K562 (cell line): ENCODE measurements at regions not wholly inside any gene's neighbourhood (a gene's known extent, or its start where the extent isn't known, plus 50 kb on each side); places are given as distances from the start of the nearest gene placed in this dataset.

Experiments used
- ATAC-seq: fragments of 200-7000 bp; cut with Tn5 transposase; 3 replicates; pipeline ENCODE4 v1.9.1; 2020; ENCODE audit warnings: moderate library complexity
- BruUV-seq: library from RNA; stranded (reverse); fragments of 400-500 nt; replicated peaks from 2 replicates; lab custom pipeline; 2021; lab: Mats Ljungman, UMichigan
- CTCF ChIA-PET: fragments of 300-600 bp; formaldehyde crosslinking; extraction: SDS; loops from one replicate; lab custom pipeline; 2021; ENCODE audit warnings: low intra/inter-chr PET ratio; lab: Yijun Ruan, JAX
- POLR2A ChIA-PET: fragments of 300-600, 350-650 bp; sonication (Branson Sonifier 250); formaldehyde crosslinking; extraction: SDS; loops from one replicate; lab custom pipeline; 2021; ENCODE audit warnings: antibody characterized with exemption, inconsistent platforms; lab: Yijun Ruan, JAX
- DNase-seq, 4 experiments: peaks; one replicate each; pipeline versions ENCODE4 v3.0.0 to v3.0.0-alpha.2; 2011 to 2018; ENCODE audit warnings: low spot score in 3 of 4, mixed read lengths in 3 of 4; ENCODE audit errors: extremely low read depth in 1 of 4
- FAIRE-seq: peaks from 2 replicates; lab custom pipeline; 2011; peaks lifted over from hg19 to GRCh38; lab: Jason Lieb, UNC
- H2AFZ ChIP-seq: 2 replicates; pipeline ENCODE4 v1.6.0; 2011; ENCODE audit warnings: low read depth, low read length, control low read depth, inconsistent platforms
- H3K27ac ChIP-seq: fragments of 200-600 bp; 3 replicates; pipeline ENCODE4 v1.8.0; 2011; ENCODE audit warnings: low read depth, mild to moderate bottlenecking, control low read depth, inconsistent platforms, low read length, moderate library complexity, mixed read lengths; ENCODE audit errors: extremely low read depth
- H3K27me3 ChIP-seq, 2 experiments: fragments of 300-600 bp in 1 of 2; 2 replicates in 1 of 2; 3 replicates in 1 of 2; pipeline versions ENCODE4 v1.6.0 to v1.8.0; 2011; ENCODE audit warnings: inconsistent platforms in 2 of 2, low read length in 2 of 2, mild to moderate bottlenecking in 1 of 2, mixed read lengths in 1 of 2, moderate library complexity in 1 of 2; ENCODE audit not compliant: control insufficient read depth in 2 of 2, insufficient read depth in 2 of 2
- H3K36me3 ChIP-seq: fragments of 300-600 bp; 3 replicates; pipeline ENCODE4 v1.8.0; 2011; ENCODE audit warnings: mild to moderate bottlenecking, low read length, inconsistent platforms; ENCODE audit not compliant: control insufficient read depth, insufficient read depth
- H3K4me1 ChIP-seq, 2 experiments: fragments of 200-600 bp in 1 of 2; replicated peaks in 1 of 2; 2 replicates in 1 of 2; 3 replicates in 1 of 2; pipeline versions ENCODE4 v1.5.1 to v1.8.0; 2011; ENCODE audit warnings: inconsistent platforms in 2 of 2, low read length in 2 of 2, mild to moderate bottlenecking in 1 of 2, mixed read lengths in 1 of 2, moderate library complexity in 1 of 2; ENCODE audit not compliant: control insufficient read depth in 2 of 2, insufficient read depth in 2 of 2
- H3K4me2 ChIP-seq: 2 replicates; pipeline ENCODE4 v1.6.1; 2011; ENCODE audit warnings: low read length, control low read depth, inconsistent platforms, mixed read lengths; ENCODE audit not compliant: insufficient read depth
- H3K4me3 ChIP-seq: fragments of 200-600 bp; sonication (generic), shearing (Covaris generic); 2 replicates; pipeline ENCODE4 v1.5.1; 2016; ENCODE audit warnings: control low read depth, inconsistent platforms
- H3K79me2 ChIP-seq: fragments of 200-600 bp; 3 replicates; pipeline ENCODE4 v1.8.0; 2011; ENCODE audit warnings: low read length, inconsistent platforms; ENCODE audit not compliant: control insufficient read depth, insufficient read depth
- H3K9ac ChIP-seq, 2 experiments: 2 replicates each; pipeline versions ENCODE4 v1.6.0 to v1.6.1; 2011; ENCODE audit warnings: low read depth in 2 of 2, low read length in 2 of 2, control low read depth in 1 of 2, inconsistent platforms in 1 of 2, mild to moderate bottlenecking in 1 of 2, mixed read lengths in 1 of 2; ENCODE audit not compliant: insufficient read depth in 1 of 2
- H3K9me1 ChIP-seq: one replicate; pipeline ENCODE4 v1.6.0; 2011; ENCODE audit warnings: inconsistent platforms, mild to moderate bottlenecking, low read length, moderate library complexity; ENCODE audit not compliant: control insufficient read depth, insufficient read depth
- H3K9me3 ChIP-seq: replicated peaks from 2 replicates; pipeline ENCODE4 v1.5.1; 2011; ENCODE audit warnings: low read depth, low read length, inconsistent platforms; ENCODE audit not compliant: control insufficient read depth, insufficient read depth
- H4K20me1 ChIP-seq: replicated peaks from 2 replicates; pipeline ENCODE4 v1.6.1; 2011; ENCODE audit warnings: low read length, inconsistent platforms, mixed read lengths; ENCODE audit not compliant: control insufficient read depth, insufficient read depth
- CEBPB ChIP-seq: fragments of 450-650 bp; IDR thresholded peaks from 2 replicates; pipeline ENCODE4 v1.6.1; 2016; ENCODE audit warnings: missing genetic modification characterization, missing compliant biosample characterization
- CLOCK ChIP-seq: fragments of 250-450 bp; sonication (Bioruptor Pico); IDR thresholded peaks from 2 replicates; pipeline ENCODE4 v1.4.0; 2020; ENCODE audit warnings: mild to moderate bottlenecking, moderate library complexity, borderline replicate concordance
- ELK3 ChIP-seq: fragments of 450-650 bp; formaldehyde crosslinking; IDR thresholded peaks from 2 replicates; pipeline ENCODE4 v1.4.0; 2020; ENCODE audit warnings: mild to moderate bottlenecking
- HOXB6 ChIP-seq: fragments of 250-450 bp; sonication (Bioruptor Pico); IDR thresholded peaks from 2 replicates; pipeline ENCODE4 v1.5.1; 2022; ENCODE audit warnings: mild to moderate bottlenecking, borderline replicate concordance
- NFE2L1 ChIP-seq: fragments of 450-650 bp; IDR thresholded peaks from 2 replicates; pipeline ENCODE4 v1.6.1; 2016; ENCODE audit warnings: missing genetic modification characterization, low read depth, mild to moderate bottlenecking, missing compliant biosample characterization, moderate library complexity, borderline replicate concordance
- SIRT6 ChIP-seq: IDR thresholded peaks from one replicate; pipeline ENCODE4 v1.6.1; 2012; ENCODE audit warnings: low read depth, mild to moderate bottlenecking, control low read depth, inconsistent platforms, low read length, moderate library complexity
- ZFX ChIP-seq: sonication (generic); formaldehyde crosslinking; IDR thresholded peaks from 2 replicates; pipeline ENCODE4 v1.8.0; 2022; ENCODE audit warnings: mild to moderate bottlenecking, missing genetic modification reagents, moderate library complexity
- ZNF830 ChIP-seq: fragments of 250-450 bp; sonication (Bioruptor Pico); IDR thresholded peaks from 2 replicates; pipeline ENCODE4 v1.5.0; 2021; ENCODE audit warnings: mild to moderate bottlenecking
- WGBS: fragments of 100-300 bp; shearing (Covaris generic); methylation state at CpG from one replicate; pipeline ENCODE4 v1.1.6; 2016; ENCODE audit warnings: low coverage, mixed read lengths; ENCODE audit not compliant: insufficient coverage; ENCODE audit errors: missing lambda C conversion rate; 5-methylcytosine and 5-hydroxymethylcytosine counted together
- in situ Hi-C: fragments of 300-500 bp; cut with MboI; formaldehyde crosslinking; loops from 4 replicates; pipeline ENCODE4 v1.15.0; 2018; ENCODE audit warnings: inconsistent platforms, mixed read lengths
- intact Hi-C: fragments of 100-400 bp; cut with micrococcal nuclease; formaldehyde crosslinking; loops from 2 replicates; pipeline ENCODE4 v1.14.2; 2022

- Histone ChIP-seq H3K27ac (no peak overlapping the region), H3K4me2 (no peak overlapping the region), H3K4me1 (no peaks in the 10 kb centered on the region), H3K4me3 (no peak overlapping the region), H2AFZ (no peak overlapping the region), H3K79me2 (no peaks in the 10 kb centered on the region), H3K9me1 (no peaks in the 10 kb centered on the region), H3K9ac (no peak overlapping the region), H4K20me1 (no peaks in the 10 kb centered on the region), H3K9me3 (0 out of 2 replicates have a peak, but pooled peaks cover 2% of the 10 kb centered on the region), H3K36me3 (no peaks in the 10 kb centered on the region), H3K27me3 (no peaks in the 10 kb centered on the region)
- no TSS peak for BruUV-seq
- TF ChIP-seq ZFX (CRISPR knock-in tag) (no peak), NFE2L1 (no peak), HOXB6 (CRISPR knock-in tag) (no peak), ZNF830 (CRISPR knock-in tag) (no peak), SIRT6 (no peak), ELK3 (CRISPR knock-in tag) (no peak), CLOCK (no peak), CEBPB (no peak)
- in situ Hi-C loops, result no loop called here
- 0% methylated on average over 3 of the region's 3 CpGs for WGBS
- intact Hi-C loops, result no loop called here
- DNase-seq, result no peak
- POLR2A ChIA-PET, result no interaction called here
- no peak for FAIRE-seq
- CTCF ChIA-PET, result no interaction called here
- ATAC-seq, result no peak
These were observed 142.3 kb downstream of the ZIC1 start for GRCh38 chr3:147551491-147551890.
